ENCODE measurements at regions not wholly inside any gene's neighbourhood (a gene's known extent, or its start where the extent isn't known, plus 50 kb on each side); places are given as distances from the start of the nearest gene placed in this dataset.
"Not testable (repeated sequence)": the region's sequence is repeated elsewhere in the genome, so short reads cannot be mapped to it uniquely, and the experiment has no call there.

DNA sequence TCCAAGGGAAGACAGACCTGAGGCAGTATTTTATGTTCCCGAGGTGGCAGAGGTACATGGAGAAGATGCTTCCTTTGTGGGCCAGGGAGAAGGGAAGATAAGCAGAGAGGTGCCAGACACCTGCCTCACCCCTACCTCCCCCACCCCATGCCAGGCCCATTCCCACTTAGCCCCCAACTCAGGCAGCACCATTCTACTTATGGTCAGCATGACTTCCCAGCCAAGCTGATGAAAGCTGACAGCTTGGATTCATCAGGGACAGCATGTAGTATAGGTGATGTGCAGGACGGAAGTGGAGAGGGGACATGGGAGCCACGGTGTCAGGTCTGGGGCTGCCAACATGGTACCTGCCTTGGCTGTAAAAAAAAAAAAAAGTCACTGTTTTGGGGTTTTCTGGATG is 57.5 kb upstream of the CSPG4 start:
- Histone ChIP-seq H3K4me1 (no peaks in the 10 kb centered on the region), H3K4me3 (no peak overlapping the region), H3K9me3 (no peaks in the 10 kb centered on the region), H3K27ac (no peak overlapping the region), H3K27me3 (no peaks in the 10 kb centered on the region), H3K36me3 (no peaks in the 10 kb centered on the region)
- TF ChIP-seq, protein P1, sequence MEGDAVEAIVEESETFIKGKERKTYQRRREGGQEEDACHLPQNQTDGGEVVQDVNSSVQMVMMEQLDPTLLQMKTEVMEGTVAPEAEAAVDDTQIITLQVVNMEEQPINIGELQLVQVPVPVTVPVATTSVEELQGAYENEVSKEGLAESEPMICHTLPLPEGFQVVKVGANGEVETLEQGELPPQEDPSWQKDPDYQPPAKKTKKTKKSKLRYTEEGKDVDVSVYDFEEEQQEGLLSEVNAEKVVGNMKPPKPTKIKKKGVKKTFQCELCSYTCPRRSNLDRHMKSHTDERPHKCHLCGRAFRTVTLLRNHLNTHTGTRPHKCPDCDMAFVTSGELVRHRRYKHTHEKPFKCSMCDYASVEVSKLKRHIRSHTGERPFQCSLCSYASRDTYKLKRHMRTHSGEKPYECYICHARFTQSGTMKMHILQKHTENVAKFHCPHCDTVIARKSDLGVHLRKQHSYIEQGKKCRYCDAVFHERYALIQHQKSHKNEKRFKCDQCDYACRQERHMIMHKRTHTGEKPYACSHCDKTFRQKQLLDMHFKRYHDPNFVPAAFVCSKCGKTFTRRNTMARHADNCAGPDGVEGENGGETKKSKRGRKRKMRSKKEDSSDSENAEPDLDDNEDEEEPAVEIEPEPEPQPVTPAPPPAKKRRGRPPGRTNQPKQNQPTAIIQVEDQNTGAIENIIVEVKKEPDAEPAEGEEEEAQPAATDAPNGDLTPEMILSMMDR (IDR thresholded peaks at IDR 0.05): no peak
- no peak for DNase-seq (ENCODE audit: low spot score)

DNA sequence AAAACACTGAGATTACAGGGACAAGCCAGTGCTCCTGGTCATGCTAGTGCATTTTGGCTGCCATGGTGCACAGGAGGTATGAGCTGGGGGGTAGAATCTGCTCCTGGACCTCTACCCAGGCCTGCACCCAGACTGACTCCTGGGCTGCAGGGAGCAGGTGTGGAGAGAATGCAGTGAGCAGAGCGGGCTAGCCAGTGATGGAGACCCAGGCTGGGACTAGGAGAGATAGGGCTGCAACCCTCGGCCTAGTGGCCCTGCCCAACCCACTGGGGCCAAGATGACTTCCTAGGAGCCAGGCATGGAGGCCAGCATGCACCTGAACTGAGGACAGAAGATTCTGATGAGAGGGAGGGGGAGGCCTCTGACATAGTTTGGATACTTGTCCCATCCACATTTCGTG is 55.9 kb upstream of the CSPG4 start:
- H3K4me3 ChIP-seq; H3K9me3 ChIP-seq; H3K27ac ChIP-seq; H3K36me3 ChIP-seq; H3K4me1 ChIP-seq; DNase-seq (ENCODE audit: low spot score); H3K27me3 ChIP-seq: not testable (repeated sequence)

DNA sequence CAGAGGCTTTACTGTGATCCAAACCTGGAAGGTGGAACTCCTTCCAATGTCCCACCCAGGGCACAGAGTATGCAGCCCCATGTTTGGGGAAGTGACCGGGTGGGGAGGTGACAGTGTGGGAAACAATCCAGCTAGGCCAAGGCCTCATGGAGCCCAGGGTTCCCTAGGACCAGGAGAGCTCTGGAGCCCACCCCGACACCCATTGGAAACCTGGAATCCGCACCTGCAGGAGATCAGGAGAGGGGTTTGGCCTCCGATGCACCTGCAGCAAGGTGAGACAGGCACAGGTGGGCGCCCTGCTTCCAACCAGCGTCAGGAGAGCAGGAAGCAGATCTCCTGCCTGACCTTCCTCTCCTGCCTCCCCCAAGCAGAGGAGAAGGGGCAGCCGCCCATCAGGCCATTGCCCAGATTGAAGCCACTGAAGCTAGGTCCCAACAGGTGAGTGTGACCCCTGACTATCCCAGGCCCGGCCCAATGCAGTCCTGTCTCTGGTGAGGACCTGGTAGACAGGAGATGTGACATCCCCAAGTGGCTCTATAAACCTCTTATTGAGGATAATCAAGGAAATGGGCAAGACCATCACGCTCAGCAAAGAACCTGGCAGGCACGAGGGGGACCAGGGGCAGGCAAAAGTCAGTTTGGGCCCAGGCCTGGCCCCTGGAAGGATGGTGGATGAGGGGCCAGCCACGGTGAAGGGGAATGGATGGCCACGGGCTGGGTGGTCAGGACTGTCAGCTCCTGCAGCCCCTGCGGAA is 53.1 kb upstream of the CSPG4 start:
- not testable (repeated sequence) for H3K27me3 ChIP-seq; H3K9me3 ChIP-seq; H3K27ac ChIP-seq; H3K36me3 ChIP-seq; DNase-seq (ENCODE audit: low spot score); H3K4me1 ChIP-seq; H3K4me3 ChIP-seq

DNA sequence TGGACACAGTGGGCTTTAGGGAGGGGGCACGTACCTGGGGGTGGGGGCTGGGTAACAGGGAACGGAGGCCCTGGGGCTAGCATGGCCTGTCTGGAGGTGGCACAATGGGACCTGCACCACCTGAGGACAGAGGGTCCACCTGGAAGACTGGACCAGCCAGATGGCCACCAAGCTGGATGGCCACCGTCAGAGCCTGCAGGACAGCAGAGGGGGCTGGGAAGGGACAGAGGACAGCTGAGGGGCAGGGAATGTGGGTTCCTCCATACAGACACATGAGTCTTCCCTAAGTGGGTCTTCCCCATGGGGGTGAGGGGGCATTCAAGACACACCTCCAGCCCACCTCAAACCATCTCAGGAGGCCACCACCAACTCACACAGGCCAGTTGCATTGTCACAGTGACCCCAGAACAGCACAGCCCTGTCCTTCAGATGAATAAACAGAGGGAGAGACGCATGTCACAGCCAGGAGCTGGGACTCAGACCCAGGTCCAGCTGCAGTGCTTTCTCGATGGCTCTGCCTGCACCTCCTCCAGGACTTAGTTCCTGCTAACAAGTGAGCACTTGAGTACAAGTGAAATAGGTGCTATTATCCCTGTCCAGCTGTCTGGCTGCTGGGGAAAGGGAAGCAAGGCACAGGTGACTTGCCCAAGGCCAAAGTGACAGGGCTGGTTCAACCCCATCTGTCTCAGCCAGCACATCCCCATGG is 52.4 kb upstream of the CSPG4 start:
- not testable (repeated sequence) for H3K4me1 ChIP-seq; H3K36me3 ChIP-seq; H3K27me3 ChIP-seq; H3K9me3 ChIP-seq; DNase-seq (ENCODE audit: low spot score); H3K27ac ChIP-seq; H3K4me3 ChIP-seq

DNA sequence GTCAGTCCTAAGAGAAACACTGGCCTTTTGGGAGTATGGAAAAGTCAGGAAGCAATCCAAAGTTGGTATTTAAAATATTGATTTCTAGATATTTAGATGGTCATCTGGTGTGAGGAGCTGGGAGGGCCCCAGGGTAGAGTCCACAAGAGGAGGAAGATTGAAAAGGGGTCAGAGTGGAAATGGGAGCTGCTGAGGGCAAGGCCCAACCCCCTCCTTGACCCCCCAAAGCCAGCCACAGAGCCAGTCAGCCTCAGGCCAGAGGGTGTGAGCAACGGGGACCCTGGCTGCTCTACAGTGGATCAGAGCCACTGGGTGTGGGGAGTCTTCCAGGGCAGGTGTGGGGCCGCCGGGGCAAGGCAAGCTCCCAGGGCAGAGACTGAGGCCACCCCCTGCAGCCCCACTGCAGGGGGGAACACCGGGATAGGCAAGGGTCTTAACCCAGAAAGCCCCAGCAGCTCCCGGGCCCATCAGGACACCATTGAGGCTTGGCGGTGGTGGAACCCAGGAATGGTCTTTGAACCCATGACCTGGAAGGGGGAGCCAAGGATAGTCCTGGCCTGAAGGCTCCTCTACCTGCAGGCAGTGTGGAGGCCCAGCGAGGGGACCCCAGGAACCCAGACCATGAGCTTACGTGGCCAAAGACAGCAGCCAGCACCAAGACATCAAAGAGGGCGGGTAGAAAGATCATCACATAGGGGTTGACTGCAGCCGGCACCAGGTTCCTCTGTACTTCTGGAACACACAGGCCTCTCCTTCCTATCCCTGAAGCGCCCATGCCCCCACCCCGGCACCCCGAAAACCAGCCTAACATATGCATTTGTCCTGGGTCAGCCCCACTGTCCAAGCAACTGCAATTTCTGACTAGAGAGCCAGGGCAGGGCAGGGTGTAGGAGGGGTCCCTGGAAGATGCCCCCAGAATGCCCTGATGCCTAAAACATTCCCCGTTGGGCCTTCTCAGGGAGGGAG is 51.3 kb upstream of the CSPG4 start:
- not testable (repeated sequence) for H3K27ac ChIP-seq; DNase-seq (ENCODE audit: low spot score)

DNA sequence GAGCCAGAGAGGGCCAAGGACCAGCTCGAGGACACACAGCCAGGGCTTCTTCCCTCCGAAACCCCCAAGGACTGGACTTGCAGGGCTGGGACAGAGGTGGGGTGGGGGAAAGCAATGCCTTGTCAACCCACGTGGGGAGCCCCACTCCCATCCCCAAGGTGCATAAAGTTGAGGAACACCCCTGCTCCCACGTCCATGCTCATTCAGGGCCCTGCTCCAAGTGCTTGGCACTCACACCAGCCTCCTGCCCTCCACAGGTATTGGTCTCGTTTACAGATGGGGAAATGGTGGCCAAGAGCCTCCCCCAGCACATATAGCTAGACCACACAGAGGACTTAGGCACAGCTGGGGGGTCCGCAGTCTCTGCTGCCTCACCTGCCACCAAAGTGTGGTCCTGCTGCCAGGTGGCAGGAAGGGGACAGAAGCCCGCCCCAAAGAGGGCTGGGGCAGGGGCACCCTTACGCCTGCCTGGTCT is 50.5 kb upstream of the CSPG4 start:
- Histone ChIP-seq H3K27ac (no peak overlapping the region), H3K9me3 (no peaks in the 10 kb centered on the region), H3K4me3 (no peak overlapping the region), H3K36me3 (no peaks in the 10 kb centered on the region), H3K4me1 (peaks cover 0 to 8% of the 10 kb centered on the region in 2 donors), H3K27me3 (no peaks in the 10 kb centered on the region)
- TF ChIP-seq, protein P1 (IDR thresholded peaks at IDR 0.05): no peak
- no peak for DNase-seq (ENCODE audit: low spot score)

More for the DNA sequence above, 51.3 kb upstream of the CSPG4 start:
- H3K9me3 ChIP-seq, H3K27me3 ChIP-seq, H3K36me3 ChIP-seq, H3K4me1 ChIP-seq, H3K4me3 ChIP-seq: not testable (repeated sequence)
